ENCODE measurements at regions not wholly inside any gene's neighbourhood (a gene's known extent, or its start where the extent isn't known, plus 50 kb on each side); places are given as distances from the start of the nearest gene placed in this dataset.

- TF ChIP-seq CTCF (IDR thresholded peaks at IDR 0.05): no peak
- no peak for TF ChIP-seq POLR2A (IDR thresholded peaks at IDR 0.05)
Observed at GRCh38 chr4:188695261-188695660, 556.0 kb downstream of the TRIML1 start.
